Thyroid gland (tissue), 4 donors: ENCODE measurements at regions not wholly inside any gene's neighbourhood (a gene's known extent, or its start where the extent isn't known, plus 50 kb on each side); places are given as distances from the start of the nearest gene placed in this dataset.

Experiments
- POLR2A ChIP-seq, 2 donors: fragments of 450-650 bp; IDR thresholded peaks; one replicate each; pipeline ENCODE4 v1.6.1; 2017; ENCODE audit warnings: antibody characterized with exemption in 2 of 2, mild to moderate bottlenecking in 2 of 2, moderate library complexity in 1 of 2
- TF ChIP-seq, protein P1 (sequence below), 6 experiments: fragments of 200-600 bp in 3 of 6; fragments of 450-650 bp in 3 of 6; sonication (generic) in 3 of 6; IDR thresholded peaks; one replicate each; pipeline ENCODE4 v1.5.1; 2016 to 2019; ENCODE audit warnings: antibody characterized with exemption in 6 of 6, mild to moderate bottlenecking in 2 of 6, inconsistent platforms in 1 of 6, moderate library complexity in 1 of 6

DNA sequence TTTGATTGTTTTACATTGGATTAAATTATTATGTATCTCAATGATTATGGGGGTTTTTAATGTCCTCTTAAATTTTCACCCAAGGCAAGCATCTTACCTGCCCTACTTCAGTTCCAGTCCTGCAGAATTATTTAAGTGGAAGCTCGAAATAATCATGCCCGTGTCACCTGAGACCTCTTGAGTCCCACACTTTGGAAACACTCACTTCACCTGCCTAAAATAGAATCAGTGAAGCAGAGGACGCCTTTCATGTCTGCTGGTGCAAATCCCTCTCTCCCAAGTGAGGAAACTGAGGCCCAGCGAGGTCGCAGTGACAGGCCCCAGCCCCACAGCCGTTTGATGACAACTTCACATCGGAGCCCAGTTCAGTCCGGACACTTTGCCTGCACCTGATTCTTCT, 284.6 kb downstream of the C16orf95 start:
- TF ChIP-seq, protein P1, sequence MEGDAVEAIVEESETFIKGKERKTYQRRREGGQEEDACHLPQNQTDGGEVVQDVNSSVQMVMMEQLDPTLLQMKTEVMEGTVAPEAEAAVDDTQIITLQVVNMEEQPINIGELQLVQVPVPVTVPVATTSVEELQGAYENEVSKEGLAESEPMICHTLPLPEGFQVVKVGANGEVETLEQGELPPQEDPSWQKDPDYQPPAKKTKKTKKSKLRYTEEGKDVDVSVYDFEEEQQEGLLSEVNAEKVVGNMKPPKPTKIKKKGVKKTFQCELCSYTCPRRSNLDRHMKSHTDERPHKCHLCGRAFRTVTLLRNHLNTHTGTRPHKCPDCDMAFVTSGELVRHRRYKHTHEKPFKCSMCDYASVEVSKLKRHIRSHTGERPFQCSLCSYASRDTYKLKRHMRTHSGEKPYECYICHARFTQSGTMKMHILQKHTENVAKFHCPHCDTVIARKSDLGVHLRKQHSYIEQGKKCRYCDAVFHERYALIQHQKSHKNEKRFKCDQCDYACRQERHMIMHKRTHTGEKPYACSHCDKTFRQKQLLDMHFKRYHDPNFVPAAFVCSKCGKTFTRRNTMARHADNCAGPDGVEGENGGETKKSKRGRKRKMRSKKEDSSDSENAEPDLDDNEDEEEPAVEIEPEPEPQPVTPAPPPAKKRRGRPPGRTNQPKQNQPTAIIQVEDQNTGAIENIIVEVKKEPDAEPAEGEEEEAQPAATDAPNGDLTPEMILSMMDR (IDR thresholded peaks at IDR 0.05), result no peak
- no peak for TF ChIP-seq POLR2A (IDR thresholded peaks at IDR 0.05)
